Fibroblast of lung (primary cell): ENCODE measurements at regions not wholly inside any gene's neighbourhood (a gene's known extent, or its start where the extent isn't known, plus 50 kb on each side); places are given as distances from the start of the nearest gene placed in this dataset.
A peak's percentile ranks its signal among the peaks of the same experiment; 100 is the strongest.

Experiments used
- DNase-seq, 2 donors: peaks; one replicate each; pipeline versions ENCODE4 v3.0.0 to v3.0.0-alpha.2; 2010; ENCODE audit warnings: low read depth in 2 of 2
- H2AFZ ChIP-seq: 2 replicates; pipeline ENCODE4 v1.5.1; 2012; ENCODE audit warnings: low read length, control low read depth, inconsistent platforms
- H3K27ac ChIP-seq: 2 replicates; pipeline ENCODE4 v1.5.1; 2011; ENCODE audit warnings: low read length, control low read depth; ENCODE audit not compliant: insufficient read depth
- H3K27me3 ChIP-seq: 2 replicates; pipeline ENCODE4 v1.5.1; 2011; ENCODE audit warnings: mild to moderate bottlenecking, low read length; ENCODE audit not compliant: control insufficient read depth, insufficient read depth
- H3K36me3 ChIP-seq: 2 replicates; pipeline ENCODE4 v1.5.1; 2011; ENCODE audit warnings: low read length; ENCODE audit not compliant: control insufficient read depth, insufficient read depth
- H3K4me1 ChIP-seq: 2 replicates; pipeline ENCODE4 v1.5.1; 2011; ENCODE audit warnings: low read length; ENCODE audit not compliant: control insufficient read depth, insufficient read depth; ENCODE audit errors: extremely low read depth
- H3K4me2 ChIP-seq: 2 replicates; pipeline ENCODE4 v1.5.1; 2011; ENCODE audit warnings: low read length, control low read depth; ENCODE audit not compliant: insufficient read depth; ENCODE audit errors: extremely low read depth
- H3K4me3 ChIP-seq, 4 experiments: fragments of 200-600 bp in 1 of 4; sonication (generic) in 1 of 4; replicated peaks in 1 of 4; 2 replicates each; pipeline ENCODE4 v1.5.1; 2011 to 2016; ENCODE audit warnings: low read length in 4 of 4, low read depth in 3 of 4, mild to moderate bottlenecking in 3 of 4, control low read depth in 2 of 4, inconsistent platforms in 1 of 4, mixed read lengths in 1 of 4; ENCODE audit not compliant: insufficient read depth in 1 of 4; ENCODE audit errors: control extremely low read depth in 1 of 4
- H3K79me2 ChIP-seq: 2 replicates; pipeline ENCODE4 v1.5.1; 2012; ENCODE audit warnings: mild to moderate bottlenecking, low read length, inconsistent platforms; ENCODE audit not compliant: control insufficient read depth, insufficient read depth
- H3K9ac ChIP-seq: 2 replicates; pipeline ENCODE4 v1.5.1; 2011; ENCODE audit warnings: mild to moderate bottlenecking, low read length, control low read depth; ENCODE audit not compliant: insufficient read depth
- H3K9me3 ChIP-seq: 2 replicates; pipeline ENCODE4 v1.5.1; 2012; ENCODE audit warnings: low read depth, low read length; ENCODE audit not compliant: control insufficient read depth, insufficient read depth
- H4K20me1 ChIP-seq: 2 replicates; pipeline ENCODE4 v1.5.1; 2011; ENCODE audit warnings: low read length; ENCODE audit not compliant: control insufficient read depth, insufficient read depth; ENCODE audit errors: extremely low read depth
- CTCF ChIP-seq, 2 donors: IDR thresholded peaks in 1 of 2; conservative IDR thresholded peaks in 1 of 2; 1 replicate in 1 of 2; 2 replicates in 1 of 2; pipeline ENCODE4 v1.5.1; 2011 to 2012; ENCODE audit warnings: low read length in 2 of 2, control low read depth in 1 of 2, inconsistent platforms in 1 of 2, low read depth in 1 of 2, mild to moderate bottlenecking in 1 of 2
- EZH2 ChIP-seq: IDR thresholded peaks from 2 replicates; pipeline ENCODE4 v1.5.1; 2012; ENCODE audit warnings: low read length, control low read depth, mild to moderate bottlenecking; ENCODE audit errors: missing control alignments

- H3K36me3 ChIP-seq = no peaks in the 10 kb centered on the region
These were observed 66.5 kb upstream of the PJA2 start for GRCh38 chr5:109476292-109476691.

GRCh38 chr5:109469896-109470662, 60.3 kb upstream of the PJA2 start:
- Histone ChIP-seq H4K20me1 (no peaks in the 10 kb centered on the region), H3K4me3 (no peak overlapping the region), H3K9me3 (no peaks in the 10 kb centered on the region), H3K79me2 (no peaks in the 10 kb centered on the region), H3K27me3 (no peaks in the 10 kb centered on the region), H3K4me2 (no peak overlapping the region), H3K27ac (no peak overlapping the region), H3K9ac (no peak overlapping the region), H2AFZ (no peak overlapping the region), H3K36me3 (no peaks in the 10 kb centered on the region), H3K4me1 (no peaks in the 10 kb centered on the region)
- no peak for DNase-seq
- no peak for TF ChIP-seq CTCF (conservative IDR thresholded peaks at IDR 0.05 in 1 of 2, IDR thresholded peaks at IDR 0.05 in 1 of 2; ENCODE audit: low read depth in 1 of 2, low read length in 2 of 2)
- TF ChIP-seq EZH2 = no peak

More at GRCh38 chr5:109476292-109476691, 66.5 kb upstream of the PJA2 start:
- no peak overlapping the region for H3K27ac ChIP-seq
- H3K9ac ChIP-seq = no peak overlapping the region
- no peak overlapping the region for H2AFZ ChIP-seq
- H3K4me1 ChIP-seq = no peaks in the 10 kb centered on the region
- no peak overlapping the region for H3K4me2 ChIP-seq
- DNase-seq = no peak
- no peaks in the 10 kb centered on the region for H3K27me3 ChIP-seq
- no peaks in the 10 kb centered on the region for H3K9me3 ChIP-seq
- no peaks in the 10 kb centered on the region for H4K20me1 ChIP-seq
- H3K4me3 ChIP-seq = no peak overlapping the region
- TF ChIP-seq EZH2 (no peak), CTCF (conservative IDR thresholded peaks at IDR 0.05 in 1 of 2, IDR thresholded peaks at IDR 0.05 in 1 of 2; ENCODE audit: low read depth in 1 of 2, low read length in 2 of 2) (no peak)
- no peaks in the 10 kb centered on the region for H3K79me2 ChIP-seq

GRCh38 chr5:109468737-109469420, 59.1 kb upstream of the PJA2 start:
- no peak overlapping the region for H2AFZ ChIP-seq
- H3K4me2 ChIP-seq = no peak overlapping the region
- no peak overlapping the region for H3K4me3 ChIP-seq
- H3K4me1 ChIP-seq = no peaks in the 10 kb centered on the region
- H3K27me3 ChIP-seq = no peaks in the 10 kb centered on the region
- no peaks in the 10 kb centered on the region for H3K36me3 ChIP-seq
- H3K9ac ChIP-seq = no peak overlapping the region
- no peaks in the 10 kb centered on the region for H3K9me3 ChIP-seq
- peak; percentile 65 to 78 for TF ChIP-seq CTCF (conservative IDR thresholded peaks at IDR 0.05 in 1 of 2, IDR thresholded peaks at IDR 0.05 in 1 of 2; ENCODE audit: low read depth in 1 of 2, low read length in 2 of 2)
- TF ChIP-seq EZH2 = no peak
- H3K27ac ChIP-seq = no peak overlapping the region
- peak; percentile 90 to 97 for DNase-seq
- H4K20me1 ChIP-seq = no peaks in the 10 kb centered on the region
- no peaks in the 10 kb centered on the region for H3K79me2 ChIP-seq
